HepG2 (cell line): ENCODE measurements at regions not wholly inside any gene's neighbourhood (a gene's known extent, or its start where the extent isn't known, plus 50 kb on each side); places are given as distances from the start of the nearest gene placed in this dataset.

Experiments used
- ATAC-seq: fragments of 200-7000 bp; cut with Tn5 transposase; 3 replicates; pipeline ENCODE4 v1.9.1; 2020; ENCODE audit warnings: mild to moderate bottlenecking, moderate library complexity
- BruUV-seq: library from RNA; stranded (reverse); fragments of 400-500 nt; replicated peaks from 2 replicates; lab custom pipeline; 2021; lab: Mats Ljungman, UMichigan
- CTCF ChIA-PET: fragments of 300-600 bp; formaldehyde crosslinking; extraction: SDS; loops from one replicate; lab custom pipeline; 2021; ENCODE audit warnings: low total read pairs, inconsistent platforms, low intra/inter-chr PET ratio; lab: Yijun Ruan, JAX
- POLR2A ChIA-PET: fragments of 350-600 bp; sonication (Branson Sonifier 250); formaldehyde crosslinking; loops from one replicate; lab custom pipeline; 2020; ENCODE audit warnings: antibody characterized with exemption, inconsistent platforms; lab: Yijun Ruan, JAX
- DNase-seq: peaks from one replicate; pipeline ENCODE4 v3.0.0-alpha.2; 2015; ENCODE audit warnings: low spot score
- FAIRE-seq: peaks from 3 replicates; lab custom pipeline; 2011; peaks lifted over from hg19 to GRCh38; lab: Jason Lieb, UNC
- H2AFZ ChIP-seq: one replicate; pipeline ENCODE4 v1.6.1; 2011; ENCODE audit warnings: low read length, inconsistent platforms
- H3K27ac ChIP-seq: fragments of 300-600 bp; 3 replicates; pipeline ENCODE4 v1.8.0; 2011; ENCODE audit warnings: mixed run types, mild to moderate bottlenecking, mixed read lengths, low read length, inconsistent platforms; ENCODE audit not compliant: insufficient read depth; ENCODE audit errors: extremely low read length
- H3K27me3 ChIP-seq, 2 experiments: fragments of 200-600 bp in 1 of 2; 2 replicates in 1 of 2; 3 replicates in 1 of 2; pipeline versions ENCODE4 v1.6.0 to v1.8.0; 2011; ENCODE audit warnings: low read length in 2 of 2, mild to moderate bottlenecking in 2 of 2, moderate library complexity in 2 of 2, inconsistent platforms in 1 of 2; ENCODE audit not compliant: insufficient read depth in 2 of 2, control insufficient read depth in 1 of 2
- H3K36me3 ChIP-seq, 2 experiments: fragments of 200-600 bp in 1 of 2; replicated peaks in 1 of 2; 2 replicates in 1 of 2; 3 replicates in 1 of 2; pipeline versions ENCODE4 v1.5.1 to v1.8.0; 2011; ENCODE audit warnings: low read length in 2 of 2, inconsistent platforms in 1 of 2; ENCODE audit not compliant: insufficient read depth in 2 of 2, control insufficient read depth in 1 of 2
- H3K4me1 ChIP-seq: 2 replicates; pipeline ENCODE4 v1.5.1; 2012; ENCODE audit warnings: low read length, inconsistent platforms; ENCODE audit not compliant: insufficient read depth
- H3K4me2 ChIP-seq: 2 replicates; pipeline ENCODE4 v1.6.0; 2011; ENCODE audit warnings: low read depth, low read length, inconsistent platforms
- H3K4me3 ChIP-seq, 3 experiments: fragments of 200-600 bp in 1 of 3; sonication (generic), shearing (Covaris generic) in 1 of 3; replicated peaks in 1 of 3; 2 replicates each; pipeline ENCODE4 v1.5.1; 2011 to 2016; ENCODE audit warnings: low read length in 3 of 3, inconsistent platforms in 2 of 3, low read depth in 2 of 3, mild to moderate bottlenecking in 2 of 3, control low read depth in 1 of 3, mixed read lengths in 1 of 3; ENCODE audit not compliant: insufficient read depth in 1 of 3
- H3K79me2 ChIP-seq: one replicate; pipeline ENCODE4 v1.6.1; 2011; ENCODE audit warnings: low read length, inconsistent platforms; ENCODE audit not compliant: insufficient read depth
- H3K9ac ChIP-seq: 2 replicates; pipeline ENCODE4 v1.6.0; 2011; ENCODE audit warnings: mild to moderate bottlenecking, low read depth, low read length, inconsistent platforms; ENCODE audit not compliant: insufficient read depth
- H3K9me3 ChIP-seq: 2 replicates; pipeline ENCODE4 v1.5.1; 2012; ENCODE audit warnings: mild to moderate bottlenecking, low read length
- H4K20me1 ChIP-seq: 2 replicates; pipeline ENCODE4 v1.6.0; 2011; ENCODE audit warnings: inconsistent platforms, mild to moderate bottlenecking, low read length, moderate library complexity; ENCODE audit not compliant: insufficient read depth
- ATF3 ChIP-seq: sonication (generic); formaldehyde crosslinking; IDR thresholded peaks from 2 replicates; pipeline ENCODE4 v1.4.0; 2020; ENCODE audit warnings: missing genetic modification reagents
- FOXP1 ChIP-seq, 2 experiments: fragments of 450-650 bp in 1 of 2; IDR thresholded peaks; 2 replicates each; pipeline ENCODE4 v1.6.1; 2017 to 2018; ENCODE audit warnings: antibody characterized with exemption in 1 of 2
- MIER2 ChIP-seq: IDR thresholded peaks from 2 replicates; pipeline ENCODE4 v1.6.1; 2016; ENCODE audit warnings: missing biosample characterization, missing genetic modification reagents
- TCF12 ChIP-seq, 2 experiments: fragments of 450-650 bp in 1 of 2; sonication (generic) in 1 of 2; formaldehyde crosslinking in 1 of 2; IDR thresholded peaks; 2 replicates each; pipeline versions ENCODE4 v1.6.1 to v1.8.0; 2017 to 2022; ENCODE audit warnings: antibody characterized with exemption in 1 of 2, mild to moderate bottlenecking in 1 of 2, missing genetic modification reagents in 1 of 2, moderate library complexity in 1 of 2
- ZNF670 ChIP-seq: sonication (generic); formaldehyde crosslinking; IDR thresholded peaks from 2 replicates; pipeline ENCODE4 v1.8.0; 2022; ENCODE audit warnings: mild to moderate bottlenecking, missing genetic modification reagents, borderline replicate concordance
- WGBS: methylation state at CpG from one replicate; pipeline ENCODE4 v1.1.6; 2017; ENCODE audit warnings: low lambda C conversion rate; 5-methylcytosine and 5-hydroxymethylcytosine counted together
- in situ Hi-C: cut with HindIII; loops from 2 replicates; pipeline ENCODE4 v1.10.0; 2017; ENCODE audit warnings: low pct_unique_long_range_greater_than_20kb; ENCODE audit not compliant: extremely low pct_ligation_motif_present
- intact Hi-C: fragments of 100-400 bp; cut with micrococcal nuclease; formaldehyde crosslinking; loops from one replicate; pipeline ENCODE4 v1.10.0; 2022; ENCODE audit not compliant: unreplicated experiment
- TF ChIP-seq, protein P1 (sequence below): sonication (generic); formaldehyde crosslinking; IDR thresholded peaks from 2 replicates; pipeline ENCODE4 v1.5.0; 2020; ENCODE audit warnings: missing genetic modification reagents
- TF ChIP-seq, protein P2 (sequence below): IDR thresholded peaks from 2 replicates; pipeline ENCODE4 v1.4.0; 2020; ENCODE audit warnings: mild to moderate bottlenecking, missing genetic modification reagents
- TF ChIP-seq, protein P3 (sequence below): sonication (generic); formaldehyde crosslinking; IDR thresholded peaks from 2 replicates; pipeline ENCODE4 v1.4.0; 2020; ENCODE audit warnings: missing genetic modification reagents

GRCh38 chr1:98077691-98078090, 156.9 kb upstream of the DPYD start:
- CTCF ChIA-PET = no interaction called here

More at GRCh38 chr1:98077691-98078090, 156.9 kb upstream of the DPYD start:
- POLR2A ChIA-PET = no interaction called here
- no peak overlapping the region for H2AFZ ChIP-seq
- in situ Hi-C loops (no loop called here), intact Hi-C loops (no loop called here)
- H3K4me2 ChIP-seq = no peak overlapping the region
- ATAC-seq (no peak), DNase-seq (no peak), FAIRE-seq (no peak)
- no peak overlapping the region for H3K27ac ChIP-seq
- WGBS = 0% methylated on average over 2 of the region's 2 CpGs
- no peaks in the 10 kb centered on the region for H3K36me3 ChIP-seq
- H3K79me2 ChIP-seq = no peaks in the 10 kb centered on the region
- H3K27me3 ChIP-seq = no peaks in the 10 kb centered on the region
- no peak for TF ChIP-seq FOXP1 (IDR thresholded peaks at IDR 0.05)
- no peak for TF ChIP-seq FOXP1 (CRISPR knock-in tag; IDR thresholded peaks at IDR 0.05)
- no peak for TF ChIP-seq TCF12 (IDR thresholded peaks at IDR 0.05)
- TF ChIP-seq TCF12 (CRISPR knock-in tag; IDR thresholded peaks at IDR 0.05) = no peak
- no peak for TF ChIP-seq MIER2
- TF ChIP-seq, protein P1, sequence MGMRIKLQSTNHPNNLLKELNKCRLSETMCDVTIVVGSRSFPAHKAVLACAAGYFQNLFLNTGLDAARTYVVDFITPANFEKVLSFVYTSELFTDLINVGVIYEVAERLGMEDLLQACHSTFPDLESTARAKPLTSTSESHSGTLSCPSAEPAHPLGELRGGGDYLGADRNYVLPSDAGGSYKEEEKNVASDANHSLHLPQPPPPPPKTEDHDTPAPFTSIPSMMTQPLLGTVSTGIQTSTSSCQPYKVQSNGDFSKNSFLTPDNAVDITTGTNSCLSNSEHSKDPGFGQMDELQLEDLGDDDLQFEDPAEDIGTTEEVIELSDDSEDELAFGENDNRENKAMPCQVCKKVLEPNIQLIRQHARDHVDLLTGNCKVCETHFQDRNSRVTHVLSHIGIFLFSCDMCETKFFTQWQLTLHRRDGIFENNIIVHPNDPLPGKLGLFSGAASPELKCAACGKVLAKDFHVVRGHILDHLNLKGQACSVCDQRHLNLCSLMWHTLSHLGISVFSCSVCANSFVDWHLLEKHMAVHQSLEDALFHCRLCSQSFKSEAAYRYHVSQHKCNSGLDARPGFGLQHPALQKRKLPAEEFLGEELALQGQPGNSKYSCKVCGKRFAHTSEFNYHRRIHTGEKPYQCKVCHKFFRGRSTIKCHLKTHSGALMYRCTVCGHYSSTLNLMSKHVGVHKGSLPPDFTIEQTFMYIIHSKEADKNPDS (CRISPR knock-in tag) = no peak
- TF ChIP-seq ATF3 = no peak
- TF ChIP-seq, protein P2, sequence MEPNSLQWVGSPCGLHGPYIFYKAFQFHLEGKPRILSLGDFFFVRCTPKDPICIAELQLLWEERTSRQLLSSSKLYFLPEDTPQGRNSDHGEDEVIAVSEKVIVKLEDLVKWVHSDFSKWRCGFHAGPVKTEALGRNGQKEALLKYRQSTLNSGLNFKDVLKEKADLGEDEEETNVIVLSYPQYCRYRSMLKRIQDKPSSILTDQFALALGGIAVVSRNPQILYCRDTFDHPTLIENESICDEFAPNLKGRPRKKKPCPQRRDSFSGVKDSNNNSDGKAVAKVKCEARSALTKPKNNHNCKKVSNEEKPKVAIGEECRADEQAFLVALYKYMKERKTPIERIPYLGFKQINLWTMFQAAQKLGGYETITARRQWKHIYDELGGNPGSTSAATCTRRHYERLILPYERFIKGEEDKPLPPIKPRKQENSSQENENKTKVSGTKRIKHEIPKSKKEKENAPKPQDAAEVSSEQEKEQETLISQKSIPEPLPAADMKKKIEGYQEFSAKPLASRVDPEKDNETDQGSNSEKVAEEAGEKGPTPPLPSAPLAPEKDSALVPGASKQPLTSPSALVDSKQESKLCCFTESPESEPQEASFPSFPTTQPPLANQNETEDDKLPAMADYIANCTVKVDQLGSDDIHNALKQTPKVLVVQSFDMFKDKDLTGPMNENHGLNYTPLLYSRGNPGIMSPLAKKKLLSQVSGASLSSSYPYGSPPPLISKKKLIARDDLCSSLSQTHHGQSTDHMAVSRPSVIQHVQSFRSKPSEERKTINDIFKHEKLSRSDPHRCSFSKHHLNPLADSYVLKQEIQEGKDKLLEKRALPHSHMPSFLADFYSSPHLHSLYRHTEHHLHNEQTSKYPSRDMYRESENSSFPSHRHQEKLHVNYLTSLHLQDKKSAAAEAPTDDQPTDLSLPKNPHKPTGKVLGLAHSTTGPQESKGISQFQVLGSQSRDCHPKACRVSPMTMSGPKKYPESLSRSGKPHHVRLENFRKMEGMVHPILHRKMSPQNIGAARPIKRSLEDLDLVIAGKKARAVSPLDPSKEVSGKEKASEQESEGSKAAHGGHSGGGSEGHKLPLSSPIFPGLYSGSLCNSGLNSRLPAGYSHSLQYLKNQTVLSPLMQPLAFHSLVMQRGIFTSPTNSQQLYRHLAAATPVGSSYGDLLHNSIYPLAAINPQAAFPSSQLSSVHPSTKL (CRISPR knock-in tag) = no peak
- no peak for TF ChIP-seq ZNF670 (CRISPR knock-in tag)
- TF ChIP-seq, protein P3, sequence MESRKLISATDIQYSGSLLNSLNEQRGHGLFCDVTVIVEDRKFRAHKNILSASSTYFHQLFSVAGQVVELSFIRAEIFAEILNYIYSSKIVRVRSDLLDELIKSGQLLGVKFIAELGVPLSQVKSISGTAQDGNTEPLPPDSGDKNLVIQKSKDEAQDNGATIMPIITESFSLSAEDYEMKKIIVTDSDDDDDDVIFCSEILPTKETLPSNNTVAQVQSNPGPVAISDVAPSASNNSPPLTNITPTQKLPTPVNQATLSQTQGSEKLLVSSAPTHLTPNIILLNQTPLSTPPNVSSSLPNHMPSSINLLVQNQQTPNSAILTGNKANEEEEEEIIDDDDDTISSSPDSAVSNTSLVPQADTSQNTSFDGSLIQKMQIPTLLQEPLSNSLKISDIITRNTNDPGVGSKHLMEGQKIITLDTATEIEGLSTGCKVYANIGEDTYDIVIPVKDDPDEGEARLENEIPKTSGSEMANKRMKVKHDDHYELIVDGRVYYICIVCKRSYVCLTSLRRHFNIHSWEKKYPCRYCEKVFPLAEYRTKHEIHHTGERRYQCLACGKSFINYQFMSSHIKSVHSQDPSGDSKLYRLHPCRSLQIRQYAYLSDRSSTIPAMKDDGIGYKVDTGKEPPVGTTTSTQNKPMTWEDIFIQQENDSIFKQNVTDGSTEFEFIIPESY (CRISPR knock-in tag) = no peak
- no peak overlapping the region for H3K9ac ChIP-seq
- H4K20me1 ChIP-seq = no peaks in the 10 kb centered on the region
- H3K9me3 ChIP-seq = no peaks in the 10 kb centered on the region
- no peak overlapping the region for H3K4me3 ChIP-seq
- H3K4me1 ChIP-seq = no peaks in the 10 kb centered on the region
- BruUV-seq = no TSS peak
